Body of pancreas (tissue), 4 donors: ENCODE measurements at regions not wholly inside any gene's neighbourhood (a gene's known extent, or its start where the extent isn't known, plus 50 kb on each side); places are given as distances from the start of the nearest gene placed in this dataset.

Experiments used
- ATAC-seq: fragments of 150-250 bp; one replicate; pipeline ENCODE4 v1.9.1; 2016
- DNase-seq, 4 donors: peaks; one replicate each; pipeline ENCODE4 v3.0.0-alpha.2; 2019
- H3K27ac ChIP-seq, 4 donors: fragments of 200-600 bp; sonication (generic); 1 replicate in 3 of 4; 2 replicates in 1 of 4; pipeline versions ENCODE4 v1.5.1 to v1.6.1; 2016 to 2019; ENCODE audit warnings: mild to moderate bottlenecking in 1 of 4, mixed read lengths in 1 of 4, moderate library complexity in 1 of 4
- H3K27me3 ChIP-seq, 2 donors: fragments of 200-600 bp; sonication (generic); one replicate each; pipeline ENCODE4 v1.6.0; 2016; ENCODE audit warnings: mild to moderate bottlenecking in 1 of 2
- H3K36me3 ChIP-seq, 2 donors: fragments of 200-600 bp; sonication (generic); replicated peaks in 1 of 2; 2 replicates each; pipeline ENCODE4 v1.5.1; 2016; ENCODE audit warnings: low read depth in 2 of 2; ENCODE audit not compliant: insufficient read depth in 1 of 2
- H3K4me1 ChIP-seq: fragments of 200-600 bp; sonication (generic); one replicate; pipeline ENCODE4 v1.6.0; 2016
- H3K4me3 ChIP-seq, 2 donors: fragments of 200-600 bp; sonication (generic); 1 replicate in 1 of 2; 2 replicates in 1 of 2; pipeline ENCODE4 v1.5.1; 2016 to 2019
- H3K9me3 ChIP-seq, 3 donors: fragments of 200-600 bp; sonication (generic); 1 replicate in 2 of 3; 2 replicates in 1 of 3; pipeline ENCODE4 v1.5.1; 2016
- POLR2A ChIP-seq, 3 donors: fragments of 450-650 bp; IDR thresholded peaks; one replicate each; pipeline ENCODE4 v1.6.1; 2016; ENCODE audit warnings: antibody characterized with exemption in 3 of 3, mild to moderate bottlenecking in 2 of 3
- WGBS, 2 donors: methylation state at CpG; one replicate each; pipeline ENCODE4 v1.1.5; 2017; 5-methylcytosine and 5-hydroxymethylcytosine counted together
- intact Hi-C: fragments of 100-400 bp; cut with DNase I; formaldehyde crosslinking; loops from one replicate; pipeline ENCODE4 v1.15.1; 2023
- TF ChIP-seq, protein P1 (sequence below), 7 experiments: fragments of 450-650 bp in 4 of 7; fragments of 200-600 bp in 3 of 7; sonication (generic) in 3 of 7; IDR thresholded peaks; one replicate each; pipeline ENCODE4 v1.5.1; 2016 to 2019; ENCODE audit warnings: antibody characterized with exemption in 7 of 7

DNA sequence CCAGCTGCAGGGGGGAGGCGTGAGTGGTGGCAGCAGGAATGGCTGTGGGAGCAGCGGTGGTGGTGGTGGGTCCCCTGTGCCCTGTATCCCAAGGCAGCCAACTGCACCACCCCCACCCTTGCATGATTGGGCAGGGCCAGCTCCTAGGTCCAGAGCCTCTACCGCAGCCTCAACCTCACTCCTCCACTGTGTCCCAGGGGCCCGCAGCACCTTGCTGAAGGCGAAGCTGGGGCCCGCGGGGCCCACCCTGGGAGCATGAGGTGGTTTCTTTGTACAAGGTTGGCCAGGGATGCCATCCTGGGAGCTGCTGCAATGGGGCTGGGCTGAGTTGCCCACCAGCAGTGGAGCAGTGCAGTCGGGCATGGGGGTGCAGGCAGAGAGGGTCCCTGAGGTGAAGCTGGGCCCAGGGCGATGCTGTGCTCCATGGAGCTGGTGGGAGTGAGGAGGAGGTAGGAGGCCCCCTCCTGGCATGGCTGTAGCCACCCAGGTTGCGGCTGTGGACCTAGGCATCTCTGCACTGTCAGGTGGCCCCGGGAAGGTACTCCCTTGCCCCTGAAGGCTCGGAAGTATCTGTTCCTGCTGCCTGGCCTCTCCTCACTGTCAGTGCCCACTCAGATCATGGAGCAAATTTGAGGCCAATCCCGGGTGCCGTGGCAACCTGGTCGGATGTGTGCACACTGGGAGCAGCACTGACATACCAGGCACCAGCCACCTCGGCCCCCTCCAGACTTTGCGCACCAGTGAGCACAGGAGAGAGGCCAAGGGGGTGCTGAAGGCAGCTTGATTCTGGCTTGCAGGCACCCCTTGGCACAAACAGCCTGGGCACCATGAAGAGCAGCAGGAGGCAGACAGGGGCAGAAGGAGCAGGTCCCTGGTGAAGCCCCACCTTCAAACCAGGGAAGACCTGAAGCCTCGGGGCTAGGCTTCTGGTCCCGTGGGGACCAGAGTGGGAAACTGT, 60.2 kb upstream of the L3MBTL3 start:
- H3K27me3 ChIP-seq: no peaks in the 10 kb centered on the region
- H3K9me3 ChIP-seq: no peaks in the 10 kb centered on the region
- no peak overlapping the region for H3K27ac ChIP-seq
- TF ChIP-seq POLR2A (IDR thresholded peaks at IDR 0.05): no peak
- TF ChIP-seq, protein P1, sequence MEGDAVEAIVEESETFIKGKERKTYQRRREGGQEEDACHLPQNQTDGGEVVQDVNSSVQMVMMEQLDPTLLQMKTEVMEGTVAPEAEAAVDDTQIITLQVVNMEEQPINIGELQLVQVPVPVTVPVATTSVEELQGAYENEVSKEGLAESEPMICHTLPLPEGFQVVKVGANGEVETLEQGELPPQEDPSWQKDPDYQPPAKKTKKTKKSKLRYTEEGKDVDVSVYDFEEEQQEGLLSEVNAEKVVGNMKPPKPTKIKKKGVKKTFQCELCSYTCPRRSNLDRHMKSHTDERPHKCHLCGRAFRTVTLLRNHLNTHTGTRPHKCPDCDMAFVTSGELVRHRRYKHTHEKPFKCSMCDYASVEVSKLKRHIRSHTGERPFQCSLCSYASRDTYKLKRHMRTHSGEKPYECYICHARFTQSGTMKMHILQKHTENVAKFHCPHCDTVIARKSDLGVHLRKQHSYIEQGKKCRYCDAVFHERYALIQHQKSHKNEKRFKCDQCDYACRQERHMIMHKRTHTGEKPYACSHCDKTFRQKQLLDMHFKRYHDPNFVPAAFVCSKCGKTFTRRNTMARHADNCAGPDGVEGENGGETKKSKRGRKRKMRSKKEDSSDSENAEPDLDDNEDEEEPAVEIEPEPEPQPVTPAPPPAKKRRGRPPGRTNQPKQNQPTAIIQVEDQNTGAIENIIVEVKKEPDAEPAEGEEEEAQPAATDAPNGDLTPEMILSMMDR (IDR thresholded peaks at IDR 0.05): no peak
- no peaks in the 10 kb centered on the region for H3K36me3 ChIP-seq
- 86 to 88% methylated on average over 7 to 19 of the region's 19 CpGs for WGBS, 2 donors
- H3K4me1 ChIP-seq: no peaks in the 10 kb centered on the region
- no peak overlapping the region for H3K4me3 ChIP-seq
- DNase-seq (no peak), ATAC-seq (no peak)
- intact Hi-C loops: no loop called here

DNA sequence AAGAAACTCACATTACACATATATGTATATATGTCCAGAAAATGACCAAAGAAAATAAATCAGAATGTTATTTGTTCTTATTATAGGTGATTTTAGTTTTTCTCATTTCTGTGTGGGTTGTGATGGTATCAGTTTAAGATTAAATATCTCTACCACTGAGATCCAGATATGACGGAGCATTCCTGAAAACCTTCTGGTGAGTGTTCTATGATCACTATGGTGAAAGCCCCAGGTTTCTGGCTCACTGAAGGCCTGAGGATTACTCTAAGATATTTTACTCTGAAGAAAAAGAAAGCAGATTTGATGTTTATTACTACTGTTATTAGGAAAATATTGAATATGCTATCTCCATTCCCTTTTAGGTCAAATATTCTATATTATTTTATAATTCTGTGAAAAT, 62.8 kb upstream of the L3MBTL3 start:
- 88 to 97% methylated on average over 1 of the region's 1 CpG for WGBS, 2 donors

GRCh38 chr6:129954749-129955431, 63.5 kb upstream of the L3MBTL3 start:
- no peak overlapping the region for H3K4me3 ChIP-seq
- H3K27ac ChIP-seq: no peak overlapping the region
- H3K4me1 ChIP-seq: no peaks in the 10 kb centered on the region
- TF ChIP-seq, protein P1 (IDR thresholded peaks at IDR 0.05): no peak
- no peak for TF ChIP-seq POLR2A (IDR thresholded peaks at IDR 0.05)
- H3K9me3 ChIP-seq: no peaks in the 10 kb centered on the region
- H3K27me3 ChIP-seq: no peaks in the 10 kb centered on the region
- ATAC-seq: no peak
- intact Hi-C loops: no loop called here
- no peak for DNase-seq
- WGBS, 2 donors: 64 to 80% methylated on average over 6 to 8 of the region's 8 CpGs
- H3K36me3 ChIP-seq: no peaks in the 10 kb centered on the region

More for the DNA sequence above, 62.8 kb upstream of the L3MBTL3 start:
- intact Hi-C loops: no loop called here
- H3K36me3 ChIP-seq: no peaks in the 10 kb centered on the region
- H3K4me3 ChIP-seq: no peak overlapping the region
- no peaks in the 10 kb centered on the region for H3K27me3 ChIP-seq
- TF ChIP-seq, protein P1 (IDR thresholded peaks at IDR 0.05): no peak
- no peak for TF ChIP-seq POLR2A (IDR thresholded peaks at IDR 0.05)
- H3K4me1 ChIP-seq: no peaks in the 10 kb centered on the region
- no peak for ATAC-seq
- DNase-seq: no peak
- H3K27ac ChIP-seq: no peak overlapping the region
- no peaks in the 10 kb centered on the region for H3K9me3 ChIP-seq

- no peaks in the 10 kb centered on the region for H3K9me3 ChIP-seq
- intact Hi-C loops: no loop called here
- no peak overlapping the region for H3K27ac ChIP-seq
- no peaks in the 10 kb centered on the region for H3K4me1 ChIP-seq
- H3K4me3 ChIP-seq: no peak overlapping the region
- 61 to 63% methylated on average over 1 of the region's 1 CpG for WGBS, 2 donors
- no peaks in the 10 kb centered on the region for H3K27me3 ChIP-seq
- DNase-seq: no peak
- no peaks in the 10 kb centered on the region for H3K36me3 ChIP-seq
- no peak for ATAC-seq
- TF ChIP-seq, protein P1 (IDR thresholded peaks at IDR 0.05): no peak
- TF ChIP-seq POLR2A (IDR thresholded peaks at IDR 0.05): no peak
These were observed 70.6 kb upstream of the L3MBTL3 start for GRCh38 chr6:129947797-129948196.
